K562 (cell line): ENCODE measurements at regions not wholly inside any gene's neighbourhood (a gene's known extent, or its start where the extent isn't known, plus 50 kb on each side); places are given as distances from the start of the nearest gene placed in this dataset.

Source experiments
- CREBBP ChIP-seq: IDR thresholded peaks from one replicate; pipeline ENCODE4 v1.6.1; 2012; ENCODE audit warnings: low read depth, mild to moderate bottlenecking, control low read depth, inconsistent platforms, low read length
- EZH2 ChIP-seq: IDR thresholded peaks from 2 replicates; pipeline ENCODE4 v1.6.1; 2012; ENCODE audit warnings: low read depth, mild to moderate bottlenecking, inconsistent platforms, low read length, borderline replicate concordance
- FOXK1 ChIP-seq: sonication (generic); formaldehyde crosslinking; IDR thresholded peaks from 2 replicates; pipeline ENCODE4 v1.8.0; 2022; ENCODE audit warnings: missing genetic modification reagents, mild to moderate bottlenecking, borderline replicate concordance
- FOXM1 ChIP-seq, 2 experiments: fragments of 450-650 bp in 1 of 2; sonication (generic) in 1 of 2; formaldehyde crosslinking in 1 of 2; IDR thresholded peaks; 2 replicates each; pipeline versions ENCODE4 v1.6.1 to v1.9.0; 2017 to 2022; ENCODE audit warnings: low read depth in 2 of 2, mild to moderate bottlenecking in 2 of 2, missing genetic modification reagents in 1 of 2, moderate library complexity in 1 of 2
- MYC ChIP-seq, 2 experiments: fragments of 250-450 bp in 1 of 2; sonication (Bioruptor Pico) in 1 of 2; IDR thresholded peaks; 2 replicates each; pipeline versions ENCODE4 v1.5.1 to v1.6.1; 2012 to 2021; ENCODE audit warnings: low read depth in 2 of 2, borderline replicate concordance in 1 of 2, improper control_type of control experiment in 1 of 2, low read length in 1 of 2, mild to moderate bottlenecking in 1 of 2, moderate library complexity in 1 of 2
- POLR2A ChIP-seq: fragments of 450-650 bp; conservative IDR thresholded peaks from 2 replicates; pipeline ENCODE4 v1.6.1; 2016
- TEAD4 ChIP-seq, 2 experiments: sonication (generic) in 1 of 2; formaldehyde crosslinking in 1 of 2; IDR thresholded peaks; 2 replicates each; pipeline versions ENCODE4 v1.6.1 to v1.8.0; 2012 to 2022; ENCODE audit warnings: borderline replicate concordance in 1 of 2, inconsistent platforms in 1 of 2, low read length in 1 of 2, mild to moderate bottlenecking in 1 of 2, missing genetic modification reagents in 1 of 2
- ZBTB33 ChIP-seq: sonication (generic); formaldehyde crosslinking; IDR thresholded peaks from 2 replicates; pipeline ENCODE4 v1.8.1; 2023; ENCODE audit warnings: mild to moderate bottlenecking, missing genetic modification reagents
- ZC3H4 ChIP-seq: sonication (generic); formaldehyde crosslinking; IDR thresholded peaks from 2 replicates; pipeline ENCODE4 v1.9.0; 2021; ENCODE audit warnings: missing genetic modification reagents, borderline replicate concordance

GRCh38 chr20:48195121-48195870 is 410.0 kb upstream of the SULF2 start:
- TF ChIP-seq MYC (IDR thresholded peaks at IDR 0.05; ENCODE audit: low read depth, low read length) (no peak), MYC (CRISPR knock-in tag; IDR thresholded peaks at IDR 0.05; ENCODE audit: borderline replicate concordance, low read depth) (no peak), FOXK1 (CRISPR knock-in tag) (no peak), TEAD4 (IDR thresholded peaks at IDR 0.05; ENCODE audit: low read length) (no peak), TEAD4 (CRISPR knock-in tag; IDR thresholded peaks at IDR 0.05; ENCODE audit: borderline replicate concordance) (no peak), CREBBP (no peak), POLR2A (no peak), ZBTB33 (CRISPR knock-in tag) (no peak), FOXM1 (IDR thresholded peaks at IDR 0.05; ENCODE audit: low read depth) (no peak), FOXM1 (CRISPR knock-in tag; IDR thresholded peaks at IDR 0.05; ENCODE audit: low read depth) (no peak), ZC3H4 (no peak), EZH2 (no peak)
